Body of pancreas (tissue), 4 donors: ENCODE measurements at regions not wholly inside any gene's neighbourhood (a gene's known extent, or its start where the extent isn't known, plus 50 kb on each side); places are given as distances from the start of the nearest gene placed in this dataset.

Source experiments
- CTCF ChIP-seq, 7 experiments: fragments of 450-650 bp in 4 of 7; fragments of 200-600 bp in 3 of 7; sonication (generic) in 3 of 7; IDR thresholded peaks; one replicate each; pipeline ENCODE4 v1.5.1; 2016 to 2019; ENCODE audit warnings: antibody characterized with exemption in 7 of 7
- POLR2A ChIP-seq, 3 donors: fragments of 450-650 bp; IDR thresholded peaks; one replicate each; pipeline ENCODE4 v1.6.1; 2016; ENCODE audit warnings: antibody characterized with exemption in 3 of 3, mild to moderate bottlenecking in 2 of 3

- no peak for TF ChIP-seq CTCF (IDR thresholded peaks at IDR 0.05)
- TF ChIP-seq POLR2A (IDR thresholded peaks at IDR 0.05) = no peak
These were observed 604.0 kb downstream of the HS3ST4 start for GRCh38 chr16:26295625-26296304.
